T follicular helper cell (primary cell): ENCODE measurements at regions not wholly inside any gene's neighbourhood (a gene's known extent, or its start where the extent isn't known, plus 50 kb on each side); places are given as distances from the start of the nearest gene placed in this dataset.

Experiments
- DNase-seq: peaks from one replicate; pipeline ENCODE4 v3.0.0-alpha.2; 2020; ENCODE audit warnings: low read depth

DNA sequence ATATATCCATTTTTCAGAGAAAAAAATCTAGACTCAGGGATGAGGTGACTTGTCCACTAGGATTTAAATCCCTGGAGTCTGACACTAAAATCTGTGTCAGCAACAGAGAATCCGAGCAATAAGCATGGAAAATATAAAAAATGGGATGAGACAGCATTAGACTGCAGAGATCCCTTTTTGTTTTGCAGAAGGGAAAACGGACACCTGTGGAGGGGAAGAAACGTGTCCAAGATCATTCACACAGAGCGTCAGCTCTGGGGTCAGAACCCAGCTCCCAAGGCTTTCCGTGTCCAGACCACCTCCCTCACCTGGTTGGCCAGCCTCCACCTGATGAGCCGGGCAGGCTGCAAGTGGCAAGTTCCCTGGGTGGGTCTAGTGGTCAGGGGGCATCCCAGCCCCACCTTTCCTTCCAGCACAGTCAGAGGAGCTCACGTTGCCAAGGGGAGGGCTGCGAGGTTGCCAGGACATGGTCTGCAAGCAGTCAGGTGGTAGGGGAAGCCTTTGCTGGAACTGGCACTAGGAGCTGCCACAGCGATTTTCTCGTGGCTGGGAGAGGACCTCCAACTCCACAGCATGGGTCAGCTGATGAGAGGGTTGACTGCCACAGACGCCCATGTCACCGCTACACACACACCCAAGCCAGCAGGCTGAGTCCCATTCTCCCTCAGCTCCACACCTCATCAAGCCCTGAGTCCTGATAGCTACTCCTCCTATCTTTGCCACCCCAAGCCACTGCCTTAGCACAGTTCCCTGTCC lies 65.9 kb upstream of the CPLX2 start:
- DNase-seq: no peak

DNA sequence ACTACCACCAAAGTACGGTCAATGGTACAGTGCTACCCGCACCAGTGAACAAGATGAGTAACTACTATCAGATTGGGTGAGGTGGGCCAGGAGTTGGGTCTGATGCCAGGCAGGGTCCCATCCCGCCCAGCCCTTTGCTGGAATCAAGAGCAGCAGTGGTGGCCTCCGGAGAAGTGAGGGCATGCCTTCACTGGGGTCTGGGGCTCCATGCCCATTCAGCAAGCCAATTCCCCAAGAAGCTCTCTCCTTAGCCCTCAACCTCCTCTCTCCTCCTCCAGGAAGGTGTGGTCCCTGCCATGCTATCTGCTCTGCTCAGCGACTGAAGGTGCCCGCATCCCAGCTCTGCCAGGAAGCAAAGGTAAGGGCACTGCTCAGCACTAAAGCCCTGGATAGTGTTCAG lies 62.7 kb upstream of the CPLX2 start:
- DNase-seq: no peak

DNA sequence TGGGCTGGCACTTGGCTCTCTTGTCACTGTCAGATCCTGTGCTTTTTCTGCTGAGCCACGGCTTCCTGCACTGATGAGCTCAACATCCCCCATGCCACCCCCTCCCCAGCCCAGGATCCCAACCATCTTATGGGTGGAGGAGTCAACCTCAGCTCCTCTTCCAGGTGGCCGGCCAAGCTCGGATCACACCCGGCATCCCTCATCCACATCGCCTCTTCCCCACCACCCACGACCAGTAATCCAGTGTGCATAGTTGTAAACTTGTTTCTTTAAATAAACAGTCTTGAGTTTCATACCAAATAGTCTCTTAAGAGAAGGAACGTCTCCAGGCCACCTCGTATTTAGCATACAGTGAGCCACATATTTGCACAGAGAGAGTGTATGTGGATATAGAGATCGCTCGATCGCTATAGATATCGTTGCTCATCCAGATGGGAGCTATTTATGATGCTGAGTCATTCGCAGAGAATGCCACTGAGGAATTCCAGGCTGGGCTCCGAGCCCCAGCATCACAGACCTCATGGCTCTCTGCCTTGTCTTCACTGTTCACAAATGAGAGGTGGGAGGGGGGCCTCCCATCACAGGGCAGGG lies 61.8 kb upstream of the CPLX2 start:
- DNase-seq: no peak

DNA sequence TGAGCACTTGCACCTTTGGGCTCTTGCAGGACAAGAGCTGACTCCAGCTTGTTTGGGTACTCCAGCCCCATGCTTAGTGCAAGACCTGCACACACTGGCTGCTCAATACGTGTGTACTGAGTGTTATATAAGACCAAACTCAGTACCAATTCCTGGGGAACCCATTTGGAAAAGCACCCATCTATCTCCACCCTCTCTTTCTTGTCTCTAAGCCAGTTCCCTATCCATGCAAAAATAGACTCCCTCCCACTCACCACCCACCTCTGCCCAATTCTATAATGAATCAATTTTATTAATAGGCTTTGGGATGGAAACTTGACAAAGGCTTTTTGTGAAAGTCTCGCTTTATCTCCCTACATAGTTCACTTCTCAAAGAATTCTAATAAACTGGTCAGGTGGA lies 60.9 kb upstream of the CPLX2 start:
- DNase-seq: no peak

DNA sequence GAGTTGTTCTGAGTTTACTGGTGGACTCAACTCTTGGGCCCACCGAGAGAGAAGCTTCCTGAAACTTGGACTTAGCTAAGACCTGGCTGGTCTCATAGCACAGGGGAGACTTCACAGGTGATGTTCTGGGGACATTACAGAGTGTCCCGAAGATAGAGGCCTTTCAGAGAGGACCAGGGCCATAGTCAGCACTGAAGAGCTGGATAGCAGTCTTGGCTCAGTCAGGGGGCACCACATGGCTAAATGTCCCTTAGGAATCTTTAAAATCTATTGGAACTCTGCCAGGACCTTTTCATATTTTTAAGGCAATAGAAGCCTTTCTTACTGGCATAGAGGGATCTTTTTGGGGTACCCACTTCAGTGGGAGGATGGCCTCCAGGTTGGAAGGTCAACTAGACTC lies 59.8 kb upstream of the CPLX2 start:
- no peak for DNase-seq

DNA sequence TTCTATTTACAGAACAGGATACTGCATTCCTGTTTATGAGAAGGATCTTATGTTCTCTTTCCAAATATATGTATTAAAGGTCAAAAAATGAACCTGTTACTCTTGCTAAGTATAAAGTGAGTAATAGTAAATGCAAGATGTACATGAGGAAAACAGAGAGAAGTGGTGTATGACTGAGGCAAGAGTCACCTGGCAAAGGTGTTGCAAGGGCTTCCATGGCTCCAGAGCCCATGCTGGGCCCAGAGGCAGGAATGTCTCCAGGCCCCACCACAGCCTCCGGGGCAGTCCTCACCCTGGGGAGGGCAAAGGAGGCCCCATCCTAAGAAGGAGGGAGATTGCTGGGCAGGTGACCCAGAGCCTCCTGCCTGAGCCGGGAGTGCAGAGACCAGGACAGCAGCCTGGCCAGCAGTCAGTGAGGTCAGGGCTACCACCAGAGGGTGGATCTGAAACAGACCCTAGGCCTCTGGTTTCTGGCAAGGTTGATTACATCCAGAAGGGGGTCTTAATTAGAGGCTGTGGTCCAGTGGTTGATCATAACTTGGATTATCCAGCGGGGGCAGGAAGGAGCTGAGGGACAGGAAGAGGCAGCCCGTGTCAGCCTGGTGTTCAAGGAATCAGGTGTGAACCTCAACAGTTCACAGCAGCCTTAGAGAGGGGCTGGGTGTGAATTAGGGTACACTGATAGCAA lies 57.3 kb upstream of the CPLX2 start:
- DNase-seq: no peak

DNA sequence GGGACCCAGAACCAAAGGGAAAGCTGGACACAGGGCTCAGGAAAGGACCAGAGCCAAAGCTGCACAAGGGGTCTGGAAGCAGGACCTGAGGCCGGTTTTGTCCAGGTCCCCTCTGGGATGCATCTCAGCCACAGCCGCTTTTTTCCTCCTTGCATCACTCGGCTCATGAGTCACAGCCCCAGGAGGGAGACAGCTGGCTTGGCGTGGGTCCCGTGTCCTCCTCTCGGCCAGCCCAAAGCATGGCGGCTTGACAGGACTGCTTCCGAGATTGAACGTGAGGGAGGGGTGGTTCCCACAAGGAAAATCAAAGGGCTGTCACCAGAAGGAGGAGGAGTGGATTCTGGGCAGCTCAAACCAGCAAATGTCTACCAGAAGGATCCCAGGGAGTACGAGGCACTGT lies 56.7 kb upstream of the CPLX2 start:
- no peak for DNase-seq

DNA sequence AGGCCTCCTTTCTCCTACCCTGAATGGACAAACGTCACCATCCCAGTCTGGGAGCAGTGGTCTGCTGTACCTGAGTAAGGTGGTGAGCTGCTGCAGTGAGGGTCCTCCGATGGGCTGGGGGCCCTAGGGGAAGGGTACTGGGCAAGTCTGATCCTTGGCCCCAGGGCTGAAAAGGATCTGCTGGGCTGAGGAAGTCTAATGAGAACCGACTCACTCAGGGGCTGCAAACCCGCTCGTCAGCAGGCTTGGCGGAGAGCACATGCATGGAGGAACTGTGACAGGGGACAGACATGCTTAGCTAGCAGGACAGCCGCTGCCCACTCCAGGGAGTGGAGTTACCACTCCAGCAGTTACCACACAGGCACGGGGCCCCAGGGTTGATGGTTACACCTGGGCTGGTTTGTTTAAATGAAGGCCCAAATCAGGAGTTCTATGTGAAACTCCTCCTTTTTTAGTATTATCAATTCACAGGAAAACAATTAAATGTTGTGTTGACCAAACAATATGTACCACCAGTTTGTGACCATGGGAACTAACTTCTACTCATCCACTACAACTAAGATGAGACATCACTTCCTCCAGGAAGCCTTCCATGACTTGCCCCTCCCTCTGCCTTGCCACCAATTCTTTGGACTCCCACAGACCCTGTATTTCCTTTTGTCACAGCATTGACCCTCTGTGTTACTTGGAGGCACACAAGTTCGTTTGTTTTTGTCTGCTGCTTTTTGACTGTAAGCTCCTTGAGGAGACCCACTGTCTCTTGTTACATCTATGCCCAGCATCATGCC lies 56.1 kb upstream of the CPLX2 start:
- no peak for DNase-seq

DNA sequence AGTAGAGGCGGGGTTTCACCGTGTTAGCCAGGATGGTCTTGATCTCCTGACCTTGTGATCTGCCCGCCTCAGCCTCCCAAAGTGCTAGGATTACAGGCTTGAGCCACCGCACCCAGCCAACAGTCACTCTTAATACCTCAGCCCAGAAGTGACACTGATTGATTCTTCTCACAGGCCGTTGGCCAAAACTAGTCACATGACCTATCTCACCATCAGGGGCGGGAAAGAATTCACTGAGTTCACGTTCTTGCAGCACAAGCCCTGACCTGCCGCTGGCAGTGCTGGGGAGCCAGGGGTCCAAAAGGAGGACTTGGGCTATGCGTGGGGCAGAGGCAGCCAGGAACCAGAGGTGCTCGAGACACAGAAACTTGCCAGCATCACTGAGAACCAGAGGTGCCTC lies 55.0 kb upstream of the CPLX2 start:
- no peak for DNase-seq

DNA sequence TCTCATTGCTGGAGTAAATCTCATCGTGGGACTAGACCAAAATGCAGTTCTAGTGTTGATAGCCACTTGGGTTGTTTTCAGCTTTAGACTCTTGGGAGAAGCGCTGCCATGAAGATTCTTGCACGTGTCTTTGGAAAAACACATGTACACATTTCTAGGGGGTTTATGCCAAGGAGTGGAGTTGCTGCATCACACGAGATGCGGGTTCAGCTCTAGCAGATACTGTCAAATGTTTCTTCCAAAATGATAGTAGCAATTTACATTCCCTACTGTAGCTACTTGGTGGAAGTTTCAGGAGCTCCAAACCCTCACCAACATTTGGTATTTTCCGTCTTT lies 52.3 kb upstream of the CPLX2 start:
- no peak for DNase-seq

DNA sequence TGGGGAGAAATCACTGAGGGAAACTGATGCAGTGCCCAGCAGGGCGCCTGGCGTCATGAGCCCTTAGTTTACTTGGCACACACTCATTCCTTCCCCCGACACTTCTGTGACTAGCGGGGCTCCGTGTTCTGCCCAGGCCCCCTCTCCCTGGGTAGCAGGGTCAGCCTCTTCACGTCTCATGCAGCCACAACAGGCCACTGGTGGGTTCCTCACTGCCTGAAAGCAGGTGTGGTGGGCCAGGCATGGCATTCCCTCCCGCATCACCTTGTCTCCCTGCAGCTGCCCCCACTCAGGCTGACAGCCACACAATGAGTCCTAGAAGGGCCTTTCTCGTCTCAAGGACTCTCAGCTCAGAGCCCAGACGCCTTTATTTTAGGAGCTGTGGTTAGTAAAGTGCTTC lies 51.1 kb upstream of the CPLX2 start:
- DNase-seq: no peak
